GM23248 (cell line): ENCODE measurements at regions not wholly inside any gene's neighbourhood (a gene's known extent, or its start where the extent isn't known, plus 50 kb on each side); places are given as distances from the start of the nearest gene placed in this dataset.
"Not testable (repeated sequence)": the region's sequence is repeated elsewhere in the genome, so short reads cannot be mapped to it uniquely, and the experiment has no call there.

Source experiments
- DNase-seq: peaks from one replicate; pipeline ENCODE4 v3.0.0-alpha.2; 2015
- H2AFZ ChIP-seq: fragments of 200-600 bp; sonication (generic); 2 replicates; pipeline ENCODE4 v1.6.1; 2016; ENCODE audit warnings: antibody characterized with exemption
- H3F3A ChIP-seq: fragments of 200-600 bp; sonication (generic); 2 replicates; pipeline ENCODE4 v1.6.1; 2016; ENCODE audit warnings: mild to moderate bottlenecking, antibody characterized with exemption, mixed run types; ENCODE audit not compliant: insufficient read depth
- H3K27ac ChIP-seq: fragments of 200-600 bp; sonication (generic); 2 replicates; pipeline ENCODE4 v1.5.1; 2016; ENCODE audit warnings: mild to moderate bottlenecking
- H3K27me3 ChIP-seq: fragments of 200-600 bp; sonication (generic); replicated peaks from 2 replicates; pipeline ENCODE4 v1.6.1; 2016; ENCODE audit warnings: mild to moderate bottlenecking; ENCODE audit not compliant: insufficient read depth
- H3K36me3 ChIP-seq: fragments of 200-600 bp; sonication (generic); 2 replicates; pipeline ENCODE4 v1.6.1; 2016; ENCODE audit warnings: low read depth, mild to moderate bottlenecking
- H3K4me1 ChIP-seq: fragments of 200-600 bp; sonication (generic); 2 replicates; pipeline ENCODE4 v1.6.1; 2016; ENCODE audit warnings: mild to moderate bottlenecking; ENCODE audit not compliant: insufficient read depth
- H3K4me2 ChIP-seq: fragments of 200-600 bp; sonication (generic); one replicate; pipeline ENCODE4 v1.6.1; 2016; ENCODE audit warnings: mild to moderate bottlenecking; ENCODE audit not compliant: unreplicated experiment
- H3K4me3 ChIP-seq: fragments of 200-600 bp; sonication (generic); 2 replicates; pipeline ENCODE4 v1.5.1; 2016; ENCODE audit warnings: mild to moderate bottlenecking
- H3K79me2 ChIP-seq: fragments of 200-600 bp; sonication (generic); 2 replicates; pipeline ENCODE4 v1.6.1; 2016; ENCODE audit warnings: mild to moderate bottlenecking; ENCODE audit not compliant: insufficient read depth
- H3K9ac ChIP-seq: fragments of 200-600 bp; sonication (generic); 2 replicates; pipeline ENCODE4 v1.6.1; 2016; ENCODE audit warnings: mild to moderate bottlenecking
- H3K9me2 ChIP-seq: fragments of 200-600 bp; sonication (generic); 2 replicates; pipeline ENCODE4 v1.6.1; 2016; ENCODE audit warnings: mixed run types, mild to moderate bottlenecking, moderate library complexity; ENCODE audit not compliant: insufficient read depth
- H3K9me3 ChIP-seq: fragments of 200-600 bp; sonication (generic); one replicate; pipeline ENCODE4 v1.6.1; 2017; ENCODE audit warnings: low read depth
- H4K20me1 ChIP-seq: fragments of 200-600 bp; sonication (generic); 2 replicates; pipeline ENCODE4 v1.6.0; 2016; ENCODE audit not compliant: insufficient read depth
- EZH2 ChIP-seq: fragments of 200-600 bp; sonication (generic); IDR thresholded peaks from 2 replicates; pipeline ENCODE4 v1.6.1; 2018; ENCODE audit warnings: antibody characterized with exemption, mild to moderate bottlenecking; ENCODE audit not compliant: insufficient read depth, poor library complexity, severe bottlenecking
- EZH2phosphoT487 ChIP-seq: fragments of 200-600 bp; sonication (generic); IDR thresholded peaks from 2 replicates; pipeline ENCODE4 v1.6.1; 2018; ENCODE audit warnings: antibody characterized with exemption, moderate library complexity, mild to moderate bottlenecking, low read depth; ENCODE audit not compliant: insufficient read depth
- WGBS, 2 experiments: methylation state at CpG; one replicate each; pipeline ENCODE4 v1.1.6; 2015 to 2017; ENCODE audit warnings: low lambda C conversion rate in 2 of 2, low coverage in 1 of 2; ENCODE audit errors: missing lambda C conversion rate in 2 of 2; 5-methylcytosine and 5-hydroxymethylcytosine counted together
- in situ Hi-C: fragments of 300-500 bp; cut with MboI; formaldehyde crosslinking; loops from 2 replicates; pipeline ENCODE4 v1.15.0; 2020

DNA sequence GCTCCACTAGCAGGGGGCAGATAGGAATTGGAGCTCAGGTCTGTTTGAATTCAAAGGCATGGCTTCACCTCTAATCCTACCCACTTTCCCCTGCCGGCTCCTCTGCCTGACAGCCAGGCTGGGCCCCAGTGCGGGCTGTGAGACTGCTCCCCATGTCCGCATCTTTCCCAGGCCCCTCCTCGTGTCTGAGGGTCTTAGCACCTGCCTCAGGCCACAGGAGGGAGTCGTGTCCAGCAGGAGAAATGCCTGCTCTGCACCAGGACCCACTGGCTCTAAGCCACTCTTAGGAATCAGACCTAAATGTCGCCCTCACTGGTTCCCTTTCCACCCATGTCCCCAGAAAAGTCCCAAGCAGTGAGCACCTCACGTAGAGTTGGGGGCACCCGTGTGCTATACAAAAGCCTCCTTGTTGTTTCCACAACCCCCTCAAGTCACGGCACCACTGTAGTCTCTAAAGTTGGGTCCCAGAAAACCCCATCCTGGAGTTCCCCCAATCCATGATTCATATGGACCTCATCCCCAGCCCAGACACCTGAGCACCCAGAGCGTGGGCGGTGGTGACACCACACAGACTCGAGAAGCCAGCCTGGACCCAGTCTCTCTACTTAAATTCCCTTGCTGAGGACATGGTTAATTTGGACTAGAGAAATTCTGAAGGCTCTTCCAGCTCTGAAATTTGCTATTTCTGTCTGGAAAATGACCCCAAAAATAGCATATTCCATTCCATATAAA, 466.4 kb upstream of the ZMIZ1 start:
- no peak overlapping the region for H3K27ac ChIP-seq
- H2AFZ ChIP-seq: no peak overlapping the region
- 78 to 82% methylated on average over 12 of the region's 12 CpGs for WGBS, 2 experiments
- H3K4me1 ChIP-seq: no peaks in the 10 kb centered on the region
- no peaks in the 10 kb centered on the region for H4K20me1 ChIP-seq
- in situ Hi-C loops: no loop called here
- H3K9me2 ChIP-seq: no peaks in the 10 kb centered on the region
- DNase-seq: peak; percentile 19
- no peak overlapping the region for H3K4me3 ChIP-seq
- no peak for TF ChIP-seq EZH2phosphoT487
- TF ChIP-seq EZH2: no peak
- H3K27me3 ChIP-seq: peaks cover 18% of the 10 kb centered on the region; the same call in 1 of the 2 replicates
- no peak overlapping the region for H3K4me2 ChIP-seq
- no peak overlapping the region for H3K9ac ChIP-seq
- H3F3A ChIP-seq: no peaks in the 10 kb centered on the region
- no peaks in the 10 kb centered on the region for H3K79me2 ChIP-seq
- no peaks in the 10 kb centered on the region for H3K36me3 ChIP-seq
- H3K9me3 ChIP-seq: no peaks in the 10 kb centered on the region

DNA sequence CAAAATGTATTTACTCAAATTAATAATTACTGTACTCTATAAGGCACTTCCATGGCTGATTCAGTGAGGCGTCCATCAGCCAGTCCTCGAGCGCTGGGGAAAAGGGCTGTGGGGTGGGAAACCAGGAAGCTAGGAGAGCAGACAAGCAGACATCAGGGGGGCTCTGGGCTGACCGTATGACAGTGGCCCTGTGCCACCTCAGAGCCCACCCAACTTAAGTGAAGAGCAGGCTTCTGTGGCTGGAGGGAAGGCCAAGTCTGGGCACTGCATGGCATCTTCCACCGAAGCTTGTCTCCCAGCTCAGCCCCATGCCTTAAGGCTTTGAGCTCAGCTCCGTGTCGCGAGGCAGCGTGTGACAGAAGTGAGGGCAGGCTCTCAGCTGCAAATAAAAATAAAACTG, 464.5 kb upstream of the ZMIZ1 start:
- in situ Hi-C loops: no loop called here
- TF ChIP-seq EZH2phosphoT487 (no peak), EZH2 (no peak)
- no peak overlapping the region for H2AFZ ChIP-seq
- H3K4me1 ChIP-seq: no peaks in the 10 kb centered on the region
- H3K4me3 ChIP-seq: no peak overlapping the region
- no peaks in the 10 kb centered on the region for H3K79me2 ChIP-seq
- no peaks in the 10 kb centered on the region for H3K9me2 ChIP-seq
- no peak overlapping the region for H3K4me2 ChIP-seq
- no peak overlapping the region for H3K27ac ChIP-seq
- no peaks in the 10 kb centered on the region for H4K20me1 ChIP-seq
- H3K9ac ChIP-seq: no peak overlapping the region
- H3K9me3 ChIP-seq: no peaks in the 10 kb centered on the region
- peaks cover 8% of the 10 kb centered on the region; the same call in 1 of the 2 replicates for H3K27me3 ChIP-seq
- DNase-seq: no peak
- no peaks in the 10 kb centered on the region for H3F3A ChIP-seq
- no peaks in the 10 kb centered on the region for H3K36me3 ChIP-seq
- 80 to 82% methylated on average over 9 of the region's 9 CpGs for WGBS, 2 experiments

DNA sequence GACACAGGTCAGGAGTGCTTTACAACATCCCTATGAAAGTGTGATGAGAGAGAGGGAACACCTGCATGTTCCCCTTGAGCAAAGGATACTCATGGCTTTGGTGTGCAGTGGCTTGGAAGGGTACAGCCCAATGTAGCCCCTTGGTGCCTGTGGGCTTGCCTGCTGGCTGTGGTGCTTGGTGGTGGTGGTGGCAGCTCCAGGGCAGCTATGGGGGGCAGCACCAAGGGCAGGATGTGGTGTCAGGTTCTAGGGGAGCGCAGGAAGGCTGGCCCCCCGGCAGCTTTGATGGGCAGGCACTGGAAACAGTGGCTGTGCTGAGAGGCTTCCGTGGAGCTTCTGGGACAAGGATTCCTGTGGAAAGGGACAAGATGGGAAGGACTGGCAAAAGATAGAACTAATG, 464.0 kb upstream of the ZMIZ1 start:
- Histone ChIP-seq H3K9me2 (no peaks in the 10 kb centered on the region), H3F3A (no peaks in the 10 kb centered on the region), H2AFZ (no peak overlapping the region), H3K4me3 (no peak overlapping the region), H3K36me3 (no peaks in the 10 kb centered on the region), H4K20me1 (no peaks in the 10 kb centered on the region), H3K9me3 (no peaks in the 10 kb centered on the region), H3K79me2 (no peaks in the 10 kb centered on the region), H3K27me3 (peaks cover 4% of the 10 kb centered on the region; the same call in 1 of the 2 replicates), H3K4me1 (no peaks in the 10 kb centered on the region), H3K27ac (no peak overlapping the region), H3K9ac (no peak overlapping the region), H3K4me2 (no peak overlapping the region)
- TF ChIP-seq EZH2phosphoT487: no peak
- TF ChIP-seq EZH2: no peak
- 78 to 92% methylated on average over 3 of the region's 3 CpGs for WGBS, 2 experiments
- in situ Hi-C loops: no loop called here
- no peak for DNase-seq

DNA sequence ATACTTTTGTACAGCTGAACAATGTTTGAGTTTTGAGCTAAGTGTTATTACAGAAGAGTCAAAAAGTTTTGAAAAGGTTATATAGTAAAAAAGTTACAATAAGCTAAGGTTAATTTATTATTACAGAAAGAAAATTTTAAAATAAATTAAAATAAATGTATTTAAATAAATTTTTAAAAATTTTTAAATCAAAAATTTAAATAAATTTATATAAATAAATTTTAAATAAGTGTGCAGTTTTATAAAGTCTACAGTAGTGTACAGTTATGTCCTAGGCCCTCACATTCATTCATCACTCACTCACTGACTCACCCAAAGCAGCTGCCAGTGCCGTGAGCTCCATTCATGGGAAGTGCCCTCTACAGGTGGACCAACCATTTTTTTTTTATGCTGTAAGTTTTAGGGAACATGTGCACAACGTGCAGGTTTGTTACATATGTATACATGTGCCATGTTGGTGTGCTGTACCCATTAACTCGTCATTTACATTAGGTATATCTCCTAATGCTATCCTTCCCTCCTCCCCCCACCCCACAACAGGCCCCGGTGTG, 462.9 kb upstream of the ZMIZ1 start:
- Histone ChIP-seq H3K27ac (no peak overlapping the region), H3K4me1 (no peaks in the 10 kb centered on the region), H3K4me2 (no peak overlapping the region), H3K9me2 (no peaks in the 10 kb centered on the region), H3K79me2 (no peaks in the 10 kb centered on the region), H3K27me3 (no peaks in the 10 kb centered on the region), H4K20me1 (no peaks in the 10 kb centered on the region), H3K9ac (no peak overlapping the region), H3F3A (no peaks in the 10 kb centered on the region), H2AFZ (no peak overlapping the region), H3K4me3 (no peak overlapping the region), H3K36me3 (no peaks in the 10 kb centered on the region), H3K9me3 (no peaks in the 10 kb centered on the region)
- 54 to 77% methylated on average over 2 to 4 of the region's 4 CpGs for WGBS, 2 experiments
- DNase-seq: peak; percentile 48
- in situ Hi-C loops: no loop called here
- TF ChIP-seq EZH2phosphoT487 (no peak), EZH2 (no peak)

DNA sequence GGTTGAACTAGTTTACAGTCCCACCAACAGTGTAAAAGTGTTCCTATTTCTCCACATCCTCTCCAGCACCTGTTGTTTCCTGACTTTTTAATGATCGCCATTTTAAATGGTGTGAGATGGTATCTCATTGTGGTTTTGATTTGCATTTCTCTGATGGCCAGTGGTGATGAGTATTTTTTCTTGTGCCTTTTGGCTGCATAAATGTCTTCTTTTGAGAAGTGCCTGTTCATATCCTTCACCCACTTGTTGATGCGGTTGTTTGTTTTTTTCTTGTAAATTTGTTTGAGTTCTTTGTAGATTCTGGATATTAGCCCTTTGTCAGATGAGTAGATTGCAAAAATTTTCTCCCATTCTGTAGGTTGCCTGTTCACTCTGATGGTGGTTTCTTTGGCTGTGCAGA, 462.0 kb upstream of the ZMIZ1 start:
- H3K79me2 ChIP-seq, H2AFZ ChIP-seq, H3F3A ChIP-seq, H3K4me3 ChIP-seq, in situ Hi-C loops, H3K27me3 ChIP-seq, H4K20me1 ChIP-seq, H3K9me2 ChIP-seq, DNase-seq, H3K36me3 ChIP-seq, H3K9me3 ChIP-seq, H3K9ac ChIP-seq, H3K4me2 ChIP-seq, H3K4me1 ChIP-seq, H3K27ac ChIP-seq: not testable (repeated sequence)
- 92 to 93% methylated on average over 2 of the region's 2 CpGs for WGBS, 2 experiments
